Activated CD8-positive, alpha-beta memory T cell treated with anti-CD3 and anti-CD28 coated beads for 1 hour (primary cell): ENCODE measurements at regions not wholly inside any gene's neighbourhood (a gene's known extent, or its start where the extent isn't known, plus 50 kb on each side); places are given as distances from the start of the nearest gene placed in this dataset.
"Not testable (repeated sequence)": the region's sequence is repeated elsewhere in the genome, so short reads cannot be mapped to it uniquely, and the experiment has no call there.

ENCODE experiments used
- DNase-seq, 2 donors: peaks; one replicate each; pipeline ENCODE4 v3.0.0-alpha.2; 2020; ENCODE audit warnings: low read depth in 1 of 2; ENCODE audit errors: extremely low read depth in 1 of 2

DNA sequence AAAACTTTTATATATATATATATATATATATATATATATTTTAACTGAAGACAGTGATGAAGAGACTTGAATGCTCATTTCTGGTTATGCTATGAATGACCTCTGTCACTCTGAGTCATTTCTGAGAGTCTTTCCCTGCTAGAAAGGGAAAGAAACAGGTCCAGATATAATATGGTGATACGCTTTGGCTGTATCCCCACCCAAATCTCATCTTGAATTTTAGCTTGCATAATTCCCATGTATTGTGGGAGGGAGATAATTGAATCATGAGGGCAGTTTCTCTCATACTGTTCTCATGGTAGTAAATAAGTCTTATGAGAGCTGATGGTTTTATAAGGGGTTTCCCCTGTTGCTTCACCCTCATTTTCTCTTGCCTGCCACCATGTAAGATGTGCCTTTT, 254.1 kb upstream of the IGFBP7 start:
- DNase-seq, result no peak

DNA sequence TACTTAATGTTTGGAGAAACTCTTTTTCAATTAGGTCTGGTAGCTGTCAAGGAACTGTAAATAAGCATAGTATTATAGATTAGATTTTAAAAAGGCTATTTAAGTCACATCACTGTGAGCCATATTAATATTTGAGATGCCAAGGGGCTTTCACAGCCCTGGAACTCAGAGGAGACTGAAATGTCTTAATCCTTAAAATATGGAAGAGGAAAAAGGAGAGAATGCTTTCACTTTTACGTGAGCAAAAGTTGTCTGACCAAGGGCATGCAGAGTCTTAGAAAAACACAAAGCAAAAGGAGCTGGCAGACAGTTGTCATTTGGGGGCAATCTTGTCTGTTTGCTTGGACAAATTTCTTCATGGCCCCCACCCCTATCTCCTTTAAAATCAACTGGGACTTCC, 253.2 kb upstream of the IGFBP7 start:
- DNase-seq, result no peak

DNA sequence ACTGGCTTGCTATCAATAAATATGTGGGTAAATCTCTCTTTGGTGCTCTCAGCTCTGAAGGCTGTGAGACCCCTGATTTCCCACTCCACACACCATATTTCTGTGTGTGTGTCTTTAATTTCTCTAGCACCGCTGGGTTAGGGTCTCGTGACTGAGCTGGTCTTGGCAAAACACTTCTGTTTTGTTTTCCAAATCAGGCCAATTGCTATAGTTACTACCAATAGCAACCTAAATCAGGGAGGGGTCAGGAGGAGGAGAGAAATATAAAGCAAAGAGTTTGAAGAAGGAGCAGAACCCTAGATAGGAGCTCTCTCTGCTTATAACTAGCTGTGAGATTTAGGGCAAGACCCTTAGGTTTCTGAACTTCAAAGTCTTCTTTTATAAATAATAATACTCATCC, 250.5 kb upstream of the IGFBP7 start:
- DNase-seq, result no peak

DNA sequence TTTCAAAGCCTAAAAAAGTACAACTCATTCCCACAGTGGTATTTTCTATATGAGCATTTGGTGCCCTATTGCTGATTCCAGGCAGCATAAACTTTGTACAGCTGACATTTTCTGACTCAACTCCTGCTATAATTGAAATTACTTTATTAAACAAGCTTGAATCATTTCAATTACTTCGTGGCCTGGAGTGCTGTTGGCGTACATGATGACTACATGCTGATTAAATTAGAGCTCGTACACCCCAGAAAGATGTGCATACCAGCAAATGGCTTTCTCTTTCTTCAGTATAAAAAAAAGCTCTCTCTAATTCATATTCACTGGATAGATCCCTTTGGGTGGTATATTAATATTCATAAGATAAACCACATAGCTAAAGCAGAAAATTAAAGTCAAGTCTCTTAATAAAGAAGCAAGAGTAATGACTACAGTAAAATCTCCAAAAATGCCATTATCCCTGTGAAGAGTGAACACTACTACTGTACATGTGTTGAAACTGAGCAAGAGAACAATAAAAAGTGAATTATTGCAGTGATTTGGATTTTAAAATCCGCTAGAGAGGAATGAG, 245.0 kb upstream of the IGFBP7 start:
- no peak for DNase-seq

DNA sequence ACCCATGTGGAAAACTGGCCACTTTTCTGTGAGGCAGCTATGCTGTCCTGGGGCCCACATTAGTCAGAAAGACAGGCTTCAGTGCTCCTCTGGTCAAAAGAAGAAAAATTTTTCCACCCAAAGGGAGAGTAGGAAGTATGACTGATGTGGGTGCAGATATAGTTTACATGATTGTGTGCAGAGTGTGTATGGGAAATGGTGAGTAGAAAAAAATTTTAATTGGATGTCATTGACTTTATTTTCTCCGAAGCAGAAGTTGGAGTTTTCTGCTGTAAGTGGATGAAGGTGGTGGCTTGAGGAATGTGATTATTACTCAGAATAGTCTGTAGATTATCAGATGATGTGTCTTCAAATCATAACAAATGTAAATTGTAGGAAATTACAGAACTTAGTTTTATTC, 241.5 kb upstream of the IGFBP7 start:
- DNase-seq, result no peak

DNA sequence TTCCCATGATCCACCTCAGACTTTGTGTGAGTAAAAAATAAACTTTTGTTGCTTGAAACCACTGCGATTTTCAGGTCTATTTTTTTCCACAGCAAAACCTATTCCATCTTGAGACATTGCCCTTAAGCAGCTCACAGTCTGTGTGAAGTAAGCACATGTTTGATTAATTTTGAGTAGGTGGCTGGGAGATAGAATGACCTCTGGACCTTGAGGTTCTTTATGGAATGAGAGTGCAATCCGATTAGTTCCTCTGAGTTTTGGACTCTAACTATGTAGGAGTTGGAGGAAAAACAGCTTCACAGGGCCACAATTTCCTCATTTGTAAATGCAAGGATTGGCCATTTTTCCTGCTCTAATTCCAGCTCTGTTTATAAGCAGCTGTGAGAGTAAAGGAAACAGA, 234.1 kb upstream of the IGFBP7 start:
- no peak for DNase-seq

DNA sequence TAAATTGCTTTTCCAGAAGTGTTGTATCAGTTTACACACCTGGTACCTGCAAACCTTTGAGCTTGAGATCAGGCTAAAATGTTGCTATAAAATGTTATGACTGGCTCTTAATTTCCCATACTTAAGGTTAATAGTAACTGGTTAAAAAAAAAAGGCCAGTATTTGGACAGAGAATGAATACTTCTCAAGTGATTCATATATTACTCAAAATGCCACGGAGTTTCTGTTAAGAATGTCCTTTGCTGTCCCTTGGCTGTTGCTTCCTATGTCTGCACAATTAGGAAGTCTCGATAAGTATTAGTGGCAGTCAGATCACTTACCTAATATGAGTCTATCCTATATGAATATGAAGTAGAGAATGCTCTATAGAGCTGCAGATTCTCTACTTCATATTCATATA, 232.2 kb upstream of the IGFBP7 start:
- no peak for DNase-seq

DNA sequence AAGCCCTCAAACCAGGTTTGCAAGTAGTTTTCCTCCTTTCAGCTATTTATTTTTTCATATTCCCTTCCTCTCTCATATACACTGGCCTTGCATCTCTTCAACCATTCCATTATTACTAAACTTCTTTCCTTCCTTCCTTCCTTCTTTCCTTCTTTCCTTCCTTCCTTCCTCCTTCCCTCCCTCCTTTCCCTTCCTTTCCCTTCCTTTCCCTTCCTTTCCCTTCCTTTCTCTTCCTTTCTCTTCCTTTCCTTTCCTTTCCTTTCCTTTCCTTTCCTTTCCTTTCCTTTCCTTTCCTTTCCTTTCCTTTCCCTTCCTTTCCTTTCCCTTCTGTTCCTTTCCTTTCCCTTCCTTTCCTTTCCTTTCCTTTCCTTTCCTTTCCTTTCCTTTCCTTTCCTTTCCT, 228.7 kb upstream of the IGFBP7 start:
- DNase-seq, result not testable (repeated sequence)

DNA sequence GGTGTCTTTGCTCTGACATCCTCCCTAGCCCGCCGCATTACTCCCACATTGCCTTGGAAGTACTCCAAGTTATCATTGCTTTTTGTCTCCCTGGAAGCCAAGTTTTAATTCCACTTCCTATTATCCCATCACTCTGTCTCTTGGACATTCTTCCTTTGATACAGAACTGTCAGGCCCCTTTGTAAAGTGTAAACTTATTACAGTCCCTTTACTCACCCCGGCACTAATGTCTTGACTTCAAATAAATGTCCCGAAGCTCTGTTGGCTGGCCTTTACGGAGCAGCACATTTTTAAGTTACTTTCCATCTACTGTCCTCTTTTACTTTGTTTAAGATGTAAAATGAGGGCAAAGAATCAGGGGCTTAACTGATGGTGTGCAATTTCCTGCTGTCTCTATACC, 223.5 kb upstream of the IGFBP7 start:
- no peak for DNase-seq

DNA sequence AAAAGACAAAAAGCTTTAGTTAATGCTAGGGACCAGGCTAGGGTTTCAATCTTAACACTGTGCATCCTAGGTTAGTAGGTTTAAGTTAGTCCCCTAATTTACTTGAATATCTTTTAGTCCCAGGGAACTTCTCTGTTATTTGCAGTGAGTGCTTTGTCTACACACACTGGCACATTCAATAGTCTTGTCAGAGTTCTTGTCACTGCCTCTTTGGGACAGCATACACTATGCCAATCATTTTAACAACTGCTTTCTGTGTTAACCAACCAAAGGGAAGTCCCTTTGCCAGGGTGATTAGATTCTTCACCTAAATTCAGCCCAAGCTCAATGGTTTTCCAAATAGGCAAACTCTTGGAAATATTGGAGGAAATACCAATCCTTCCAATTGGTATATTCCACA, 221.8 kb upstream of the IGFBP7 start:
- DNase-seq, result no peak

DNA sequence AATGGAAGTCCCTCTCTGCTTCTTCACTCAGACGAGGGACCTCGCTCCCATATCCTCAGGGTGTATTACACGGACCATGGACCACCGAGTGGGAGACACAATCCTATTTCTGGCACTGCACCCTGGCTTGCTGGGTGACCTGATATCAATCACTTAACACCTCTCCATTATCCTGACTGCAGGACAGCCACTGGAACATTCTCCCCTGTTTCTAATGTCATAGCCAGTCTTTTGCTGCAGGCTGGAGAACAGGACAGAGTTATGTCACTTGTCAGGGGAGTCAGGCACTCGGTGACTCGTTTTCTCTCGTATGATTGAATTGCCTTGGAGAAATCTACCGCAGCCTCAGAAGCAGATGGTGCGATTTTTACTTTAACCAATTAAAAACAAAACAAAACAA, 219.1 kb upstream of the IGFBP7 start:
- DNase-seq, result no peak

DNA sequence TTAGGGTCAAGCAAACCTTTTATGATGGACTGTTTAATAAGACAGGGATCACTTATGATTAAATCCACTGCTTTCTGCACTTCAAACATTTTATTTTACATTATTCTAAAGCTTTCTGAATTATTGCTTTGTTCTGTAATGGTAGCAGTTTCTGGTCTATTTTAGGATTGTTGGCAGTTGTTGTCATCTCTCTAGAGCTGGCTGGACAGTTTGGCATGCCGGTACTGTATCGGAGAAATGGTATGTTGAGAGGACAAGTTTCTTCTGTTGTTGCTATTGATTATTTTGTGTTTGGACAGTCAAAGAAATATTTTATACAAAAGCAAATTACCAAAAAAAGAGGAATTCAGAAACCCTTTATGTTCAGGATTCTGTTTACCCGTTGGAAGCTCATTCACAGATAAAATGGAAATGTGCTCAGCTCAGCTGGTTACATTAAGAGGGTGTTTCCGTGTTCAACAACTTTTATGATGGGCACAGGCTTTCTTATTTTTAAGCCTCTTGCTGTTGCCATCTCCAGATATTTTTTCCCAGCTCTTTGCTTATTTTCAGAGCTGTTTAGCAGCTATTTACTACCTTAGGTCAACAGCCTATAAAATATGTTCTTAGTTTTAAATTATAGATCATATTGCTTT, 214.6 kb upstream of the IGFBP7 start:
- no peak for DNase-seq

DNA sequence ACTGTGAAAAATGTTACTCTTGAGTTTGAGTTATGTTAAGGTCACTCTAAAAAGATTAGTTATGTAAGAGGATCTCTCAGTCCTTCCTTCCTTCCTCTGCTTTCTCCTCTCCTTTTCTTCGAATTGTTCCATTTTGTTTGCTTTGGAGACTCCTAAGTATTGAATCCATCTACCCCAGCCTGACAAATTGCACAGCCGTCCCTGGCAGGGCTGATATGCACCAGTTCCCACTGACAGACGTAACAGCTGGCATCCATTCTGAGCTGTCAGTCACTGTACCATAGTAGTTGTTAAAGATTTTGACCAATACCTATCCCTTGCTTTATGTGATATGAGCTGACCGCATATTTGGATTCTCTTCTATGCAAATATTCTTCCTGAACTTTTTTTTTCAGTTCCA, 210.7 kb upstream of the IGFBP7 start:
- no peak for DNase-seq

DNA sequence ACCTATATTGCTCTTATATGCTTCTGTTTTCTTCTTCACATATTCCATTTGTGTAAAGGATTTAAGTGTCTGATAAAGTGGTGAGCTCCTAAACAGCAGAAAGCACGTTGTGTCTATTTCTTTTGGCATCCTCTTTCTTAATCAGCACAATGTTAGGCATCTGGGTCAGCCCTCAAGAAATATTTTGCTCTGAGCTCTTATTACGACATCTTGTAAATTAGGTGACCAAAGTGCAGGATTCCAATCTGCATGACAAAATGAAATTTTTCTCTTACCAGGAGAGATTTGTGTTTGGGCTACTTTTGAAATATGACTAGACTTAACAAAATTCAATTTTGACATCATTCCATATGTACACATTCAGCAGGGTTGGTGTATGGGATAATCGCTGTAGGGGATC, 210.0 kb upstream of the IGFBP7 start:
- no peak for DNase-seq

DNA sequence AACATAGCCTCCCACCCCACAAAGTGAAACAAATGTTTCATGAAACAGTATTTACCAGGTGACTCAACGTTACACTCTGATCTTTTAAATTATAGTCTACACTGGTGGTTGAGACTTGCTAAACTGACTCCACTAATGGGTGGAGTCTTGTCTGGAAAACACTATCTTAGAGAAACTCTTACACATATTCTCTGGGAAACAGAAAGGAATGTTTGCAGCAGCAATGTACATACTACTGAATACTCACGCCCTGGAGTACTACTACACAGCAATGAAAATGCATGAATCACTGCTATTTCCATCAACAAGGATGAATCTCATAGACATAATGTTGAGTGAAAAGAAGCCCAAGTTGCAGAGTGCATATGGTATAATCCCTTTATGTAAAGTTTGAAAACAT, 208.5 kb upstream of the IGFBP7 start:
- no peak for DNase-seq

DNA sequence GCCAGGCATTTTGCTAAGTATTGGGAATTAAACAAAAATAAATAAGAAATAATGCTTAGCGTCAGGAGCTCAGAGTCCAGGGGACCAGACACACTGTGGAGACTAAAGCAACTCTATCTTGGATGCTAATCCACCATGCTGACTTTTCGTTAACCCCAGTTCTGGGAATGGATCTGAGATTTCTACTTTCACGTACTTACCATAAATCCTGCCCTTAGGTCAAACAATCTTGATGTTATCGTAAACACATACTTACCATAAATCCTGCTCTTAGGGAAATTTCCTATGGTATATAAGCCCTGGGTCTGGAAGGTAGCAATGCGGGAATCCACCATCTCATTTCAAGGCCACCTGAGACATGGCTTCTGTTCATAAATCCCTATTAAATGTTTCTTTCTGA, 204.5 kb upstream of the IGFBP7 start:
- DNase-seq, result no peak

DNA sequence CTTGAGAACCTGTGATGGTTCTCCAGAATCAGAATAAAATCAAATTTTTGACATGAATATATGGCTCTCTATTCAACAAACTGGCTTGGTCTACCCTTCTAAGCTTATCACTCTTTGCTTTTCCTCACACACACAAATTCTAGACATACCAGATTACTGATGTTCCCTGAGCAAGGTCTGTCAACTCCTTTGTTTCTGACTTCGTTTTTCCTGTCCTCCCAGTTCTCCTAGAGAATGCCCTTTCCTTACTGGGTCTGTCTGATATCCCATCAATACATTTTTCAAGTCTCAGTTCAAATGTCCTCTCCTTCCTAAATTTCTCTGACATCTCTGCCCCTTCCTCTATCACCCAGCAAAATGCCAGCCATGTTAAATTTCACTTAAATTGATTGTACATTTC, 202.1 kb upstream of the IGFBP7 start:
- DNase-seq, result no peak

DNA sequence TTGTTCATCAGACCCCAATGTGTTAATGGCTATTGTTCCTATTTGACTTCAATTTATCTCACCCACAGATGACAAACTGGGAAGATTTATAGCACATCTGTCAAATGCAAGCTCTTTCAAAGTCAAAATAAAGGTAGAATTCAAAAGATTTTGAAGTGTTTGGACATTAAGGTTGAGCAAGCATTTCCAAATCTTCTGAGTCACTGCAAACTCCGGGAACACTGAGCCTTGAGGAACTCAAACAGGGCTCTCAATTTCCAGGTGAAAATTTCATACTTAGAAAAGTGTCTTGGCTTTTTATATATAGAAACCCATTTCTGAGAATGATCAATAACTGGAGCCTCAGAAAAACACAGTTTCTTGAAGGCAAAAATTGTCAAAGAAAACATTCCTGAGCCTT, 199.5 kb upstream of the IGFBP7 start:
- DNase-seq, result no peak

DNA sequence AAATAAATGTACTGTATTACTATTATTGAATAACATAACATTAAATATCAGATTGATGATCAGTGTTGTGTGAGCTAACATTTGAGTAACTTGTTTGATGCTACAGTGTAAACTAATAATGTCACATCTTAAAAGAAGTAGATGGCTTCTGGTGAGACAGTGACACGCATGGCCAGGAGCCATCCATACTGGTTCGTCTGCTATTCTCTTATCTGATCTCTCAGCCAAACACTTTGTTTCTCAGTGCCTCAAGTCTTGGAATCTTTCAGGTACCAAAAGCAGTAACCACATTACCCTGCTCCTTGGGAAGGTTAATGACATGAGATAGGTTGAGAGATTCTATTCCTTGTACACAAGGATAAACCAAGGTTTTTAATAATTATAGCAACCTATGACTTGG, 198.1 kb upstream of the IGFBP7 start:
- DNase-seq, result no peak

DNA sequence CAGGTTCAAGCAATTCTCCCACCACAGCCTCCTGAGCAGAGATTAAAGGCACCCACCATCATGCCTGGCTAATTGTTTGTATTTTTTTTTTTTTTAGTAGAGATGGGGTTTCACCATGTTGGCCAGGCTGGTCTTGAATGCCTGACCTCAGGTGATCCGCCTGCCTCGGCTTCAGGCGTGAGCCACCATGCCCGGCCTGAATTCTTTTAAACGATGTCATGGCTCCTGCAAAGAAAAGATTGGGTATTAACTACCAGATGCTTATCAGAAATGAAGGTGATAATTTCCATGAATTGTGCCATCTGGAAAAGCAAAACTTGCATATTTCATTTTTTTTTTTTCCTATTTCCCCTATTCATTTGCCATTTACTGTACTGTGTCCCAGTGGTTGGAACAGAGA, 195.7 kb upstream of the IGFBP7 start:
- DNase-seq, result no peak

DNA sequence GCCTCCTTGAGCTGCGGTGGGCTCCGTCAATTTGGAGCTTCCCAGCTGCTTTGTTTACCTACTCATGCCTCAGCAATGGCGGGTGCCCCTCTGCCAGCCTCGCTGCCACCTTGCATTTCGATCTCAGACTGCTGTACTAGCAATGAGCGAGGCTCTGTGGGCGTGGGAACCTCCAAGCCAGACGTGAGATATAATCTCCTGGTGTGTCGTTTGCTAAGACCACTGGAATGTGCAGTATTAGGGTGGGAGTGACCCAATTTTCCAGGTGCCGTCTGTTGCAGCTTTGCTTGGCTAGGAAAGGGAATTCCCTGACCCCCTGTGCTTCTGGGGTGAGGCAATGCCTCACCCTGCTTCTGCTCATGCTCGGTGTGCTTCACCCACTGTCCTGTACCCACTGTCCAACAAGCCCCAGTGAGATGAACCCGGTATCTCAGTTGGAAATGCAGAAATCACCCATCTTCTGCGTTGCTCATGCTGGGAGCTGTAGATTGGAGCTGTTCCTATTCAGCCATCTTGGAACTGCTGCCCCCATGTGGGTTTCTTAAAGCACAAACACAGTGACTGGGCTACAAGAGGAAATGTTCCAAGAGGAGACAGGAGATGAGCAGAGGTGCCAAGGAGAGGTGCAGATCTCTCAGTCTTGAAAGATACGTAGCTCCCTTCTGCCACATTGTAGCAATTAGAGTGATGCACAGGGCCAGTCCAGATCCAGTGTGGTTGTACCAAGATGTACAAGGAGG, 193.0 kb upstream of the IGFBP7 start:
- no peak for DNase-seq

DNA sequence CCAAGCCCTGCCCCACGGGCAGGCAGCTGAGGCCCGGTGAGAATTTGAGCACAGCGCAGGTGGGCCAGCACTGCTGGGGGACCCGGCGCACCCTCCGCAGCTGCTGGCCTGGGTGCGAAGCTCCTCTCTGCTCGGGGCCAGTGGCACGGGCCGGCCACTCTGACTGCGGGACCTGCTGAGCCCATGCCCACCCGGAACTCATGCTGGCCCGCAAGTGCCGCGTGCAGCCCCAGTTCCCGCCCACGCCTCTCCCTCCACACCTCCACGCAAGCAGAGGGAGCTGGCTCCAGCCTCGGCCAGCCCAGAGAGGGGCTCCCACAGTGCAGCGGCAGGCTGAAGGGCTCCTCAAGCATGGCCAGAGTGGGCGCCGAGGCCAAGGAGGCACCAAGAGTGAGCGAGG, 190.1 kb upstream of the IGFBP7 start:
- DNase-seq, result not testable (repeated sequence)

DNA sequence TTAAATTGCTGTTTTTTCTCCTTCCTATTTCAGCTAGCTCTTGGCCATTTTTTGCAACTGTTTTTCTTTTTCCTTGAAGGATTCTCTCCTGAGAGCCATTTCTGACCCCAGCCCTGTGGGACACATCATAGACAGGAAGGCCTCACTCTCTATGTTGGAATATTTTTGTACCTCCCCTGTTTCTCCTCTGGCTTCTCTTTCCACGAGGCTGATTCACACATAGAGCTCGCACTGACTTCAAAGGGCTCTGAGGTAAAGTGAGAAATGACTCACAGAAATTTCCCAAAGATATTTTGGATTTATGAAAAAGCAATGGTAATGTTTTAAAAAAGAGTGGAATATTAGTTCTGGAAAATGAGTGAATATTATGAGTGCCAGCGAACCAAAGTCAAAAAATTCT, 181.7 kb upstream of the IGFBP7 start:
- DNase-seq, result no peak
